ENCODE measurements at regions not wholly inside any gene's neighbourhood (a gene's known extent, or its start where the extent isn't known, plus 50 kb on each side); places are given as distances from the start of the nearest gene placed in this dataset.

- Histone ChIP-seq H3K36me3 (ENCODE audit: control insufficient read depth in 2 of 2, insufficient read depth in 2 of 2, low read length in 1 of 2) (no peaks in the 10 kb centered on the region), H3K9ac (ENCODE audit: control insufficient read depth, insufficient read depth, low read length) (no peak overlapping the region), H3K4me2 (ENCODE audit: control insufficient read depth, insufficient read depth) (no peak overlapping the region), H3K4me3 (no peak overlapping the region), H3K27me3 (replicated peaks in 1 of 2; ENCODE audit: control insufficient read depth in 2 of 2, insufficient read depth in 2 of 2, low read length in 1 of 2) (no peaks in the 10 kb centered on the region), H2AFZ (ENCODE audit: control insufficient read depth, low read depth, low read length) (no peak overlapping the region), H3K79me2 (ENCODE audit: control insufficient read depth, insufficient read depth, low read length) (no peaks in the 10 kb centered on the region), H3K9me3 (replicated peaks; ENCODE audit: control insufficient read depth, insufficient read depth, low read length) (no peaks in the 10 kb centered on the region), H3K4me1 (ENCODE audit: control insufficient read depth, insufficient read depth, low read length) (no peaks in the 10 kb centered on the region), H4K20me1 (ENCODE audit: control insufficient read depth, insufficient read depth) (no peaks in the 10 kb centered on the region), H3K27ac (ENCODE audit: control insufficient read depth, insufficient read depth) (no peak overlapping the region)
- no TSS peak for BruUV-seq (replicated peaks)
- CTCF ChIA-PET, result no interaction called here
- DNase-seq (ENCODE audit: low read depth, low spot score), result no peak
- RAD21 ChIA-PET (ENCODE audit: unreplicated experiment), result no interaction called here
- in situ Hi-C loops (cut with MboI), result no loop called here
- SMC1A ChIA-PET (ENCODE audit: uncharacterized antibody, unreplicated experiment), result no interaction called here
- no peak for FAIRE-seq
- 9% methylated on average over 2 of the region's 2 CpGs for WGBS (ENCODE audit: insufficient coverage, insufficient replicate concordance, low lambda C conversion rate, missing lambda C conversion rate)
- no peak for TF ChIP-seq CHD1 (IDR thresholded peaks at IDR 0.05; ENCODE audit: low read depth, low read length)
- intact Hi-C loops (cut with micrococcal nuclease; ENCODE audit: unreplicated experiment), result no loop called here
- ATAC-seq, result no peak
- POLR2A ChIA-PET, result no interaction called here
These were observed 904.2 kb downstream of the KCNT2 start for GRCh38 chr1:195704028-195704427.

GRCh38 chr1:195701149-195701548 lies 907.1 kb downstream of the KCNT2 start:
- ChIA-PET RAD21 (ENCODE audit: unreplicated experiment) (no interaction called here), POLR2A (no interaction called here), CTCF (no interaction called here), SMC1A (ENCODE audit: uncharacterized antibody, unreplicated experiment) (no interaction called here)
- no peak for TF ChIP-seq SMC3 (IDR thresholded peaks at IDR 0.05; ENCODE audit: borderline replicate concordance, low read length)
- TF ChIP-seq MYB (IDR thresholded peaks at IDR 0.05; ENCODE audit: borderline replicate concordance, low read depth, low read length), result no peak
- no peak for TF ChIP-seq TCF3 (IDR thresholded peaks at IDR 0.05; ENCODE audit: borderline replicate concordance, insufficient read depth, low read depth, low read length)
- TF ChIP-seq RCOR1 (conservative IDR thresholded peaks at IDR 0.05; ENCODE audit: low read depth, low read length), result no peak
- no peak for TF ChIP-seq GABPA (IDR thresholded peaks at IDR 0.05; ENCODE audit: low read depth)
- no peak for TF ChIP-seq RUNX3 (IDR thresholded peaks at IDR 0.05; ENCODE audit: low read length)
- Histone ChIP-seq H3K4me3 (no peak overlapping the region), H3K9me3 (replicated peaks; ENCODE audit: control insufficient read depth, insufficient read depth, low read length) (no peaks in the 10 kb centered on the region), H4K20me1 (ENCODE audit: control insufficient read depth, insufficient read depth) (no peaks in the 10 kb centered on the region), H3K79me2 (ENCODE audit: control insufficient read depth, insufficient read depth, low read length) (no peaks in the 10 kb centered on the region), H3K27ac (ENCODE audit: control insufficient read depth, insufficient read depth) (no peak overlapping the region), H2AFZ (ENCODE audit: control insufficient read depth, low read depth, low read length) (no peak overlapping the region), H3K36me3 (ENCODE audit: control insufficient read depth in 2 of 2, insufficient read depth in 2 of 2, low read length in 1 of 2) (no peaks in the 10 kb centered on the region), H3K4me1 (ENCODE audit: control insufficient read depth, insufficient read depth, low read length) (no peaks in the 10 kb centered on the region), H3K9ac (ENCODE audit: control insufficient read depth, insufficient read depth, low read length) (no peak overlapping the region), H3K4me2 (ENCODE audit: control insufficient read depth, insufficient read depth) (no peak overlapping the region), H3K27me3 (replicated peaks in 1 of 2; ENCODE audit: control insufficient read depth in 2 of 2, insufficient read depth in 2 of 2, low read length in 1 of 2) (no peaks in the 10 kb centered on the region)
- BruUV-seq (replicated peaks), result no TSS peak
- no peak for FAIRE-seq
- no peak for DNase-seq (ENCODE audit: low read depth, low spot score)
- in situ Hi-C loops (cut with MboI), result no loop called here
- WGBS (ENCODE audit: insufficient coverage, insufficient replicate concordance, low lambda C conversion rate, missing lambda C conversion rate), result under 1% methylated on average over 5 of the region's 5 CpGs
- intact Hi-C loops (cut with micrococcal nuclease; ENCODE audit: unreplicated experiment), result no loop called here
- no peak for ATAC-seq
